Activated CD8-positive, alpha-beta T cell treated with anti-CD3 and anti-CD28 coated beads, Interleukin-2, amount 10 ng/mL, durations not matched to agents 7 days and 5 days (primary cell): ENCODE measurements at regions not wholly inside any gene's neighbourhood (a gene's known extent, or its start where the extent isn't known, plus 50 kb on each side); places are given as distances from the start of the nearest gene placed in this dataset.

Source experiments
- ATAC-seq: fragments of 150-1000 bp; cut with Tn5 transposase; one replicate; pipeline ENCODE4 v1.10.0; 2021; ENCODE audit warnings: moderate library complexity
- CTCF ChIA-PET: fragments of 350-600 bp; sonication (Branson Sonifier 250); formaldehyde crosslinking; loops from one replicate; lab custom pipeline; 2021; ENCODE audit warnings: antibody characterized with exemption; lab: Charles Lee
- POLR2A ChIA-PET: fragments of 350-600 bp; sonication (Branson Sonifier 250); formaldehyde crosslinking; loops from one replicate; lab custom pipeline; 2021; ENCODE audit warnings: antibody characterized with exemption; lab: Charles Lee
- DNase-seq: peaks from one replicate; pipeline ENCODE4 v3.0.0-alpha.2; 2020
- H3K27ac Mint-ChIP-seq: one replicate; pipeline ENCODE4 v1.8.0; 2021; ENCODE audit warnings: mild to moderate bottlenecking, mixed read lengths
- H3K27me3 Mint-ChIP-seq: one replicate; pipeline ENCODE4 v1.8.0; 2021; ENCODE audit warnings: low read depth, mixed read lengths
- H3K36me3 Mint-ChIP-seq: one replicate; pipeline ENCODE4 v1.8.0; 2021; ENCODE audit warnings: low read depth, mixed read lengths
- H3K4me1 Mint-ChIP-seq: one replicate; pipeline ENCODE4 v1.8.0; 2021; ENCODE audit warnings: low read depth, mixed read lengths
- H3K4me3 Mint-ChIP-seq: one replicate; pipeline ENCODE4 v1.8.0; 2021; ENCODE audit warnings: mild to moderate bottlenecking, mixed read lengths
- H3K9me3 Mint-ChIP-seq: one replicate; pipeline ENCODE4 v1.8.0; 2022; ENCODE audit warnings: mixed read lengths; ENCODE audit not compliant: insufficient read depth

DNA sequence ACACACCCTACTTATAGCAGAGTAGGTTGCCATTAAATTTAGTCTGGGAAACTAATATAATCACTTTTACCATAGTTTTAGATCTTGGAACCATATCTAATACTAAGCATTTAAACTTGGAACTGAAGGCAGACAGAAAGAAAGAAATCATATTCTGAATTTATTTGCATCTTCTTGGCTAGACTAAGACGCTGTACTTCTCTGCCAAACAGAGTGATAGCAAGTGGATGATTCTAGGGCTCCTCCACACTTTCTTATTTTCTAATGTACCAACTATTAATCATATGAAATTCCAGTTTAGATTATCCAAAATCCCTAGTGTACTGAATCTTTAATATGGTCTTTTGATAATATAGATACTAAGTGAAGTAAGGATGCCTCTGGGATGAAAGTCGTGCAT is 277.0 kb downstream of the CENPW start:
- CTCF ChIA-PET, result no interaction called here
- Mint-ChIP-seq H3K27me3 (peaks cover 2% of the 10 kb centered on the region), H3K36me3 (no peaks in the 10 kb centered on the region), H3K27ac (no peak overlapping the region), H3K4me3 (no peak overlapping the region), H3K4me1 (no peaks in the 10 kb centered on the region), H3K9me3 (peaks cover 5% of the 10 kb centered on the region)
- ATAC-seq (no peak), DNase-seq (no peak)
- POLR2A ChIA-PET, result no interaction called here

DNA sequence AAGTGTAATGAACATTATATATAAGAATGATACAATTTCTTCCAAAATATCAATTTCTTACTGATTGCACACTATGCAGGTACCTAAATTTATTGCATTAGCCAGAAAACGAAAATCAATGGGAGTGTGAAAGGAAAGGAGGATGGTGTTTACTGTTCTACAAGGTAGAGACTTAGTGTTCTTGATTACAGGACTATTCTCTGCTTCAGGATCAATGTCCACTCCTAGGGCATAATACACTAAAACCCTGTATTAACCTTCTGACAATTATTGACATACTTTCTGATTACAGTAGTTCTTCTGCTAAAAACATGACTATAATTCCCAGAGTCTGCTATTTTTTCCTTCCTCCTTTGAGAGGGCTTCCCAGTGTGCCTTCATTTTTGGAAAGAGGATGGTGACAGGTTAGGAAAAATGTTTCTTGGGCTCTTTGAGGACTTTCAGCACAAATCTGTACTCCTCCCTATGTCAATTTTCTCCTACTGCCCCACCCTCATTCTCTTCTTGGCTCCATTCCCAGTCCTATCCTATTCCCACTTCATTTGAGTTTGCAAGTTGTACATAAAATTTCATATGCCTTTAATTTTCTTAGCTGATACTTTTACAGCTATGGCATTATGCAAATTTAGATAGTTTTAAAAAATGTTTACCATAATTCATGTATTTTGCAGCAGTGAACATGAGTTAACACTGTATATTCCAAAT is 278.9 kb downstream of the CENPW start:
- no peaks in the 10 kb centered on the region for H3K9me3 Mint-ChIP-seq
- no peak overlapping the region for H3K27ac Mint-ChIP-seq
- H3K27me3 Mint-ChIP-seq, result peaks cover 2% of the 10 kb centered on the region
- H3K4me1 Mint-ChIP-seq, result no peaks in the 10 kb centered on the region
- no peak overlapping the region for H3K4me3 Mint-ChIP-seq
- no peaks in the 10 kb centered on the region for H3K36me3 Mint-ChIP-seq
- no peak for DNase-seq
- POLR2A ChIA-PET, result no interaction called here
- ATAC-seq, result no peak
- CTCF ChIA-PET, result no interaction called here

DNA sequence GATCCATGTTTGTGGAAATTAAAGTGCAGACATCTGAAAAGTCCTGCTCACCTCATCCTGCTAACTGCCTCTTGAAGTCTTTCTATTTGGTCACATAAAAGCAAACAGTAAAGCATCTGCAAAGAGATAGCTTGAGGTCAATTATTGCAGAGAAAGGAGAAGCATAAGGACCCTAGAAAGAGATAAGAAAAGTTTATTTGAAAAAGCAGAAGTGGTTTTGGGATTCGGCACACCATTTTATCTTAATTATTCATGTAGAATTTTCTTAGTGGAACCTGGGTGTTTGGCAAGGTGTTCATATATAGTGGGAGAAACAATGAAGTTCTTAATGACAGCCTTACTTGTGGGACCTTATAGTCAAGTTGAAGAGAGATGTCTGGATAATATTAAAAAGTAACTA is 280.8 kb downstream of the CENPW start:
- H3K9me3 Mint-ChIP-seq, result no peaks in the 10 kb centered on the region
- no peaks in the 10 kb centered on the region for H3K4me1 Mint-ChIP-seq
- DNase-seq (no peak), ATAC-seq (no peak)
- no peak overlapping the region for H3K4me3 Mint-ChIP-seq
- no peak overlapping the region for H3K27ac Mint-ChIP-seq
- ChIA-PET POLR2A (no interaction called here), CTCF (no interaction called here)
- no peaks in the 10 kb centered on the region for H3K36me3 Mint-ChIP-seq
- peaks cover 2% of the 10 kb centered on the region for H3K27me3 Mint-ChIP-seq

GRCh38 chr6:126625019-126625418 is 285.1 kb downstream of the CENPW start:
- CTCF ChIA-PET, result no interaction called here
- H3K4me3 Mint-ChIP-seq, result no peak overlapping the region
- no peaks in the 10 kb centered on the region for H3K27me3 Mint-ChIP-seq
- ATAC-seq (no peak), DNase-seq (no peak)
- no peak overlapping the region for H3K27ac Mint-ChIP-seq
- H3K9me3 Mint-ChIP-seq, result no peaks in the 10 kb centered on the region
- no peaks in the 10 kb centered on the region for H3K4me1 Mint-ChIP-seq
- H3K36me3 Mint-ChIP-seq, result no peaks in the 10 kb centered on the region
- POLR2A ChIA-PET, result no interaction called here

DNA sequence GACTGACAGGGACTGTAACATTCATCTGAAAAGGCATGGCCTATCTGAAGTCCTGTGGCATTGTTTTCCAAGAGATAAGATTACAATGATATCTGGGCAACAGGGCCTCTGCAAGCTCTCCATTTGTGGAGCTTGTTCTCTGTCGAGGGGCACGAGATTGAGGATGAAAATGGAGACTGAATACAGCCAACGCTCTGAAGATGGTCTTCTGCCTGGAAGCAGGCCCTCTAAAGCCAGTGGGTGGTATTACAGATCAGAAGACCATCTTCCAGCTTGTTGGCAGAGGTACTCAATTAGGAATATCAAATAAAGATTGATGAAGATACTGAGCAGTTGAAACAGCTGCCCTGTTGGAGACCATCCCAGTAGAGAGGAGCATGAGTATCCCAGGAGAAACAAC is 288.2 kb downstream of the CENPW start:
- ATAC-seq (no peak), DNase-seq (no peak)
- Mint-ChIP-seq H3K27me3 (no peaks in the 10 kb centered on the region), H3K4me3 (no peak overlapping the region), H3K9me3 (no peaks in the 10 kb centered on the region), H3K27ac (no peak overlapping the region), H3K4me1 (no peaks in the 10 kb centered on the region), H3K36me3 (no peaks in the 10 kb centered on the region)
- CTCF ChIA-PET, result no interaction called here
- POLR2A ChIA-PET, result no interaction called here

- no peaks in the 10 kb centered on the region for H3K27me3 Mint-ChIP-seq
- ChIA-PET POLR2A (no interaction called here), CTCF (no interaction called here)
- no peaks in the 10 kb centered on the region for H3K4me1 Mint-ChIP-seq
- H3K36me3 Mint-ChIP-seq, result no peaks in the 10 kb centered on the region
- H3K9me3 Mint-ChIP-seq, result no peaks in the 10 kb centered on the region
- no peak overlapping the region for H3K4me3 Mint-ChIP-seq
- ATAC-seq (no peak), DNase-seq (no peak)
- H3K27ac Mint-ChIP-seq, result no peak overlapping the region
Measured at GRCh38 chr6:126631363-126631762, 291.4 kb downstream of the CENPW start.

- ATAC-seq, result no peak
- Mint-ChIP-seq H3K9me3 (no peaks in the 10 kb centered on the region), H3K27ac (no peak overlapping the region), H3K4me1 (no peaks in the 10 kb centered on the region), H3K4me3 (no peak overlapping the region), H3K27me3 (no peaks in the 10 kb centered on the region), H3K36me3 (no peaks in the 10 kb centered on the region)
- POLR2A ChIA-PET, result no interaction called here
- CTCF ChIA-PET, result no interaction called here
- no peak for DNase-seq
Measured at GRCh38 chr6:126632271-126632670, 292.4 kb downstream of the CENPW start.

GRCh38 chr6:126633373-126633772 is 293.5 kb downstream of the CENPW start:
- no peak overlapping the region for H3K27ac Mint-ChIP-seq
- DNase-seq (no peak), ATAC-seq (no peak)
- H3K4me1 Mint-ChIP-seq, result no peaks in the 10 kb centered on the region
- H3K36me3 Mint-ChIP-seq, result no peaks in the 10 kb centered on the region
- H3K9me3 Mint-ChIP-seq, result no peaks in the 10 kb centered on the region
- no peak overlapping the region for H3K4me3 Mint-ChIP-seq
- ChIA-PET POLR2A (no interaction called here), CTCF (no interaction called here)
- H3K27me3 Mint-ChIP-seq, result no peaks in the 10 kb centered on the region

DNA sequence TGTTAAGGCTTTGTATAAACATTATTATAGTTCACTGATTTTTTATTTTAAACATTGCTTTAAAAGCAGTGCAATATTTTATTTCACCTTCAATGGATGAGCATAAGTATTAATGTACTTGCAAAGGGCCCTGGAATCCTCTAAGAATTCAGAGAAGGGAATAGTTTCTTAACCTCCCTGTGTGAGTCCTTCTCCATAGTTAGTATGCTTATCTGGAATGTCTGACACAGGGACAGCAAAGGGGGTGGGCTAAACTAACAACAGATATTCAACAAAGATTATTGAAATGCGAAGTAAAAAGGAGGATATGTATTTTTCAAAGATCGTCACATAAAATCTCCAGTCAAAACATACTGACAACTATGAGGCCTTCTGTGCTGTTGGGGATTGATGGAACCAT is 300.4 kb downstream of the CENPW start:
- ChIA-PET POLR2A (no interaction called here), CTCF (no interaction called here)
- DNase-seq (no peak), ATAC-seq (no peak)
- H3K27ac Mint-ChIP-seq, result no peak overlapping the region
- H3K4me3 Mint-ChIP-seq, result no peak overlapping the region
- H3K9me3 Mint-ChIP-seq, result no peaks in the 10 kb centered on the region
- no peaks in the 10 kb centered on the region for H3K27me3 Mint-ChIP-seq
- no peaks in the 10 kb centered on the region for H3K4me1 Mint-ChIP-seq
- H3K36me3 Mint-ChIP-seq, result no peaks in the 10 kb centered on the region

- Mint-ChIP-seq H3K4me1 (no peaks in the 10 kb centered on the region), H3K4me3 (no peak overlapping the region), H3K27me3 (no peaks in the 10 kb centered on the region), H3K36me3 (no peaks in the 10 kb centered on the region), H3K27ac (no peak overlapping the region), H3K9me3 (no peaks in the 10 kb centered on the region)
- POLR2A ChIA-PET, result interaction anchor here (0.6 kb wide), 1 partner anchor 611 kb away, joined by 3 read pairs; no protein-coding TSS in a partner anchor
- ATAC-seq (no peak), DNase-seq (no peak)
- CTCF ChIA-PET, result no interaction called here
Measured at GRCh38 chr6:126640921-126641320, 301.0 kb downstream of the CENPW start.

GRCh38 chr6:126641641-126642040 is 301.7 kb downstream of the CENPW start:
- Mint-ChIP-seq H3K27ac (no peak overlapping the region), H3K36me3 (no peaks in the 10 kb centered on the region), H3K27me3 (no peaks in the 10 kb centered on the region), H3K4me1 (no peaks in the 10 kb centered on the region), H3K9me3 (no peaks in the 10 kb centered on the region), H3K4me3 (no peak overlapping the region)
- ATAC-seq, result no peak
- ChIA-PET CTCF (no interaction called here), POLR2A (interaction anchor here (0.6 kb wide), 1 partner anchor 610 kb away, joined by 3 read pairs; no protein-coding TSS in a partner anchor)
- no peak for DNase-seq

GRCh38 chr6:126643352-126643751 is 303.4 kb downstream of the CENPW start:
- Mint-ChIP-seq H3K27ac (no peak overlapping the region), H3K36me3 (no peaks in the 10 kb centered on the region), H3K27me3 (no peaks in the 10 kb centered on the region), H3K9me3 (no peaks in the 10 kb centered on the region), H3K4me1 (no peaks in the 10 kb centered on the region), H3K4me3 (no peak overlapping the region)
- no peak for DNase-seq
- ChIA-PET POLR2A (no interaction called here), CTCF (no interaction called here)
- ATAC-seq, result no peak

DNA sequence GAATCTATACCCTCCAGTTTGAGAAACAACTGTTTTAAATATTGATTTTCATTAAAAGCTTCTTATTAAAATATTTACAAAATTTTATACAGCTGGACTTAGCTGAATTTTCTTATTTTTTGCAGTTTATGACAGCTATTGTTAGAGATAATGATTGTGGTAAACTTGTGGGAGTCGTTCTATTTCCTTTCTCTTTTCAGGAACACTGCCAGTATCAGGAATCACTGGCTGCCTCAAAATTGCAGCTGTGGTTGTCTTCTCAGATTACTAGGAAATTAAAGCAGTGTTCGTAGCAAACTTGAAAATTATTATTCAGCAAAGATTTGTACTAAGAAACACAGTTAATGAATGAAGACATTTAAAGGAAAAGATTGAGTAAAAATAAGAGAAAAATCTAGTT is 311.0 kb downstream of the CENPW start:
- ChIA-PET CTCF (no interaction called here), POLR2A (no interaction called here)
- Mint-ChIP-seq H3K4me3 (no peak overlapping the region), H3K9me3 (peaks cover 13% of the 10 kb centered on the region), H3K4me1 (no peaks in the 10 kb centered on the region), H3K27ac (no peak overlapping the region), H3K36me3 (no peaks in the 10 kb centered on the region), H3K27me3 (no peaks in the 10 kb centered on the region)
- no peak for ATAC-seq
- no peak for DNase-seq
